ENCODE measurements at regions not wholly inside any gene's neighbourhood (a gene's known extent, or its start where the extent isn't known, plus 50 kb on each side); places are given as distances from the start of the nearest gene placed in this dataset.
A peak's percentile ranks its signal among the peaks of the same experiment; 100 is the strongest.

DNA sequence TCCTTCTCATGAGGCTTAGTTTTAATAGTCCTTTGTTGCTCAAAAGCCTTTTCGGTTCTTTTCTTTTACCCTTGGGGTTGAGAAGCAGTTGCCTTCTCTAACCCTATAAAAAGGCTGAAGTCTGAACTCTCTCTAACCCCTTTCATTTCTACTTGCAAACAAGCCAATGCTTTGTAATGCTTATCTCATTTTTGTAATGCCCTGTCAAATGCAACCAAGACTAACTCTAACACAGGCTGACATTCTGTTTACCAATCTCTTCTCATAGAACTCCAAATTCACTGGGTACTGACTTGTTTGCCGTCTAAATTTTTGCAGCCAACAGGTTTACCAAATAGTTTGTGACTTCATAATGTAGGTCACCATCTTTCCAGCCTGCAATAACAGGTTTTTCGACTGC lies 233.9 kb upstream of the SNX7 start:
- Histone ChIP-seq H3K27me3 (ENCODE audit: insufficient read depth, poor library complexity, severe bottlenecking) (no peaks in the 10 kb centered on the region), H3K27ac (ENCODE audit: poor library complexity, severe bottlenecking) (no peak overlapping the region), H3K4me1 (ENCODE audit: insufficient read depth, poor library complexity, severe bottlenecking) (no peaks in the 10 kb centered on the region), H3K36me3 (ENCODE audit: low read depth) (no peaks in the 10 kb centered on the region), H3K4me3 (ENCODE audit: severe bottlenecking) (no peak overlapping the region), H3K9me3 (ENCODE audit: severe bottlenecking) (no peaks in the 10 kb centered on the region)
- TF ChIP-seq, protein P1, sequence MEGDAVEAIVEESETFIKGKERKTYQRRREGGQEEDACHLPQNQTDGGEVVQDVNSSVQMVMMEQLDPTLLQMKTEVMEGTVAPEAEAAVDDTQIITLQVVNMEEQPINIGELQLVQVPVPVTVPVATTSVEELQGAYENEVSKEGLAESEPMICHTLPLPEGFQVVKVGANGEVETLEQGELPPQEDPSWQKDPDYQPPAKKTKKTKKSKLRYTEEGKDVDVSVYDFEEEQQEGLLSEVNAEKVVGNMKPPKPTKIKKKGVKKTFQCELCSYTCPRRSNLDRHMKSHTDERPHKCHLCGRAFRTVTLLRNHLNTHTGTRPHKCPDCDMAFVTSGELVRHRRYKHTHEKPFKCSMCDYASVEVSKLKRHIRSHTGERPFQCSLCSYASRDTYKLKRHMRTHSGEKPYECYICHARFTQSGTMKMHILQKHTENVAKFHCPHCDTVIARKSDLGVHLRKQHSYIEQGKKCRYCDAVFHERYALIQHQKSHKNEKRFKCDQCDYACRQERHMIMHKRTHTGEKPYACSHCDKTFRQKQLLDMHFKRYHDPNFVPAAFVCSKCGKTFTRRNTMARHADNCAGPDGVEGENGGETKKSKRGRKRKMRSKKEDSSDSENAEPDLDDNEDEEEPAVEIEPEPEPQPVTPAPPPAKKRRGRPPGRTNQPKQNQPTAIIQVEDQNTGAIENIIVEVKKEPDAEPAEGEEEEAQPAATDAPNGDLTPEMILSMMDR (IDR thresholded peaks at IDR 0.05; ENCODE audit: poor library complexity, severe bottlenecking): no peak
- ATAC-seq (ENCODE audit: low read depth): no peak
- DNase-seq (ENCODE audit: low spot score): no peak

DNA sequence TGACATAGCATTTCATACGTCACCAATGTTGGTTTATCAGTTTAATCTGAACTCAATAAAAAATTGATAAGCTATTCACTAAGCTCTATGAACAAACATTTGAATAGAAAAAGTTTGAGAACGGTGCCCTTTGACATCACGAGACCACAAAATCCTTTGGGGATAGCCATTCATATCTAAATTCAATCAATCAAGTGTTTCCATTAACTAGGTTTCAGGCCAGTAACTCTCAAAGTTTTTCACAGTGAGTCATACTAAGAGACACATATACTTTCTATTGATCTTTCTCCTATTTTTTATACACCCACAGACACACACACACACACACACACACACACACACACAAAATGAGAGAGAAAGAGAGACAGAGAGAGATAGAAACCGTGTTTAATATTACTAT lies 235.4 kb upstream of the SNX7 start:
- Histone ChIP-seq H3K36me3 (ENCODE audit: low read depth) (no peaks in the 10 kb centered on the region), H3K4me3 (ENCODE audit: severe bottlenecking) (no peak overlapping the region), H3K27me3 (ENCODE audit: insufficient read depth, poor library complexity, severe bottlenecking) (no peaks in the 10 kb centered on the region), H3K27ac (ENCODE audit: poor library complexity, severe bottlenecking) (no peak overlapping the region), H3K9me3 (ENCODE audit: severe bottlenecking) (no peaks in the 10 kb centered on the region), H3K4me1 (ENCODE audit: insufficient read depth, poor library complexity, severe bottlenecking) (no peaks in the 10 kb centered on the region)
- no peak for ATAC-seq (ENCODE audit: low read depth)
- TF ChIP-seq, protein P1 (IDR thresholded peaks at IDR 0.05; ENCODE audit: poor library complexity, severe bottlenecking): no peak
- no peak for DNase-seq (ENCODE audit: low spot score)

DNA sequence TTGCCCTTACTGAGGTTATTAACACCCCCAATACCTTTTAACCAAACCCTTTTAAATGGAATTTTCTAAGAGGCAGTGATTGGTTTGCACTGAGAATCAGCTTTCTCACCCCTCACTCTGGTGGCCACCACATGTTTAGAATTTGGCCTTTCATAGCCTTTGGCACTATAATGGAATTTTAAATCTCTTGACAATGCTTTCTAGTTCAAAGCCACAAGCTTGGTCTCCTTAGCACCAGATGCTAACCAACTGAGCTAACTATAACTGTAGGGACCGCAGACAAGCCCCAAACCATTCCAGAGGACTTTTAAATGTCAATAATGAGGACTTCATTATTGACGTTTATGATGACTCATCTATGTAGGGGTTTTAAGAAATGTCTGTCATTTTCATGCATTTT lies 238.7 kb upstream of the SNX7 start:
- Histone ChIP-seq H3K4me1 (ENCODE audit: insufficient read depth, poor library complexity, severe bottlenecking) (no peaks in the 10 kb centered on the region), H3K27ac (ENCODE audit: poor library complexity, severe bottlenecking) (no peak overlapping the region), H3K4me3 (ENCODE audit: severe bottlenecking) (no peak overlapping the region), H3K27me3 (ENCODE audit: insufficient read depth, poor library complexity, severe bottlenecking) (no peaks in the 10 kb centered on the region), H3K36me3 (ENCODE audit: low read depth) (no peaks in the 10 kb centered on the region), H3K9me3 (ENCODE audit: severe bottlenecking) (no peaks in the 10 kb centered on the region)
- DNase-seq (ENCODE audit: low spot score): no peak
- TF ChIP-seq, protein P1 (IDR thresholded peaks at IDR 0.05; ENCODE audit: poor library complexity, severe bottlenecking): no peak
- ATAC-seq (ENCODE audit: low read depth): no peak

DNA sequence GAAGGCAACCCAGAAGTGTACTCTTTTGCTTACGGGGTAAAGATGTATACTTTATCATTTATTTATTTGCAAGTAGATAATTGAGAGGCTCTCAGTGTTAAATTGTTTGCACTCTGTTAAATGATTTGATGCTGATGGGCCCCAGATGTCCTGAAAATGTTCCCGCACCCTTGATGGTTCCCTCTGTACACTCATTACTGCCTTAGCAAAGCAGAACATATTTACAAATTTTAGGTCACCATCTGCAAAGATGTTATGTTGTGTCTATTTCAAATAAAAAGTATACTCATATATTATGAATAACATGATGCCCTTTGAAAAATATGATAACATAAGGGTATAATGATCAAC lies 240.5 kb upstream of the SNX7 start:
- Histone ChIP-seq H3K9me3 (ENCODE audit: severe bottlenecking) (no peaks in the 10 kb centered on the region), H3K4me3 (ENCODE audit: severe bottlenecking) (no peak overlapping the region), H3K27me3 (ENCODE audit: insufficient read depth, poor library complexity, severe bottlenecking) (no peaks in the 10 kb centered on the region), H3K36me3 (ENCODE audit: low read depth) (no peaks in the 10 kb centered on the region), H3K4me1 (ENCODE audit: insufficient read depth, poor library complexity, severe bottlenecking) (no peaks in the 10 kb centered on the region), H3K27ac (ENCODE audit: poor library complexity, severe bottlenecking) (no peak overlapping the region)
- no peak for DNase-seq (ENCODE audit: low spot score)
- ATAC-seq (ENCODE audit: low read depth): no peak
- TF ChIP-seq, protein P1 (IDR thresholded peaks at IDR 0.05; ENCODE audit: poor library complexity, severe bottlenecking): no peak

DNA sequence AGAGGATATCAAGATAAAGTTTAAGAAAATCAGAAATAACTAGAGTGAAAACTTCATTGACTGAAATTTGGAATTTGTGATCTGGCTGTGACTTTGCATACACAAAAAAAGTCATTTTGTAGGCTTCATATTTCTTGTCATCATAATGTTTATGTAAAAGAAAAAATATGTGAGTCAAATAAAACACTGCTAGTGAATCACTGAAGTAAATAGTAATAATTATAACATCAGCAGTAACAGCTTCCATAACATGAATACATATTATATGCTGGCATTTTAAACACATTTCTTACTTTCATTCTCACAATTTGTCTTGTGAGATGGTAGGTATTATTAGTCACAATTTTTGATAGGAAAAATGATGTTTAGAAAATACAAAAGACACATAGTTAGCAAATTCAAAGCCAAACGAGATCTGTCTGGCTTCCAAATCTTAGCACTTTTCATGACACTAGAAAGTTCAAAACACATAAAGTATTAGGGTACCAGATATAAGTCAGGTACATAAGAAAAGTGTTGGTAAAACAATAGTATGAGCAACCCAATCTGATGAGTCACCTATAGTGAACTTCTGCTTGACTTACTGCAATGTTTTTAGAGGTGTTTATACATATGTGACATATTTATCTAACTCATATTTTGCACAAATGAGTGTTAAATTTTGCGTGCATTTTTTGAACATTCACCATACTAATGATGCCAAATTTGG lies 241.0 kb upstream of the SNX7 start:
- TF ChIP-seq, protein P1 (IDR thresholded peaks at IDR 0.05; ENCODE audit: poor library complexity, severe bottlenecking): no peak
- DNase-seq (ENCODE audit: low spot score): no peak
- H3K4me1 ChIP-seq (ENCODE audit: insufficient read depth, poor library complexity, severe bottlenecking): no peaks in the 10 kb centered on the region

More for the DNA sequence above, 241.0 kb upstream of the SNX7 start:
- Histone ChIP-seq H3K9me3 (ENCODE audit: severe bottlenecking) (no peaks in the 10 kb centered on the region), H3K36me3 (ENCODE audit: low read depth) (no peaks in the 10 kb centered on the region), H3K27me3 (ENCODE audit: insufficient read depth, poor library complexity, severe bottlenecking) (no peaks in the 10 kb centered on the region), H3K27ac (ENCODE audit: poor library complexity, severe bottlenecking) (no peak overlapping the region), H3K4me3 (ENCODE audit: severe bottlenecking) (no peak overlapping the region)
- peak; percentile 77 for ATAC-seq (ENCODE audit: low read depth)

All from RWPE2 (cell line).